H1 (cell line): ENCODE measurements at regions not wholly inside any gene's neighbourhood (a gene's known extent, or its start where the extent isn't known, plus 50 kb on each side); places are given as distances from the start of the nearest gene placed in this dataset.

Experiments used
- E2F6 ChIP-seq: IDR thresholded peaks from 2 replicates; pipeline ENCODE4 v1.6.1; 2012; ENCODE audit warnings: inconsistent platforms

DNA sequence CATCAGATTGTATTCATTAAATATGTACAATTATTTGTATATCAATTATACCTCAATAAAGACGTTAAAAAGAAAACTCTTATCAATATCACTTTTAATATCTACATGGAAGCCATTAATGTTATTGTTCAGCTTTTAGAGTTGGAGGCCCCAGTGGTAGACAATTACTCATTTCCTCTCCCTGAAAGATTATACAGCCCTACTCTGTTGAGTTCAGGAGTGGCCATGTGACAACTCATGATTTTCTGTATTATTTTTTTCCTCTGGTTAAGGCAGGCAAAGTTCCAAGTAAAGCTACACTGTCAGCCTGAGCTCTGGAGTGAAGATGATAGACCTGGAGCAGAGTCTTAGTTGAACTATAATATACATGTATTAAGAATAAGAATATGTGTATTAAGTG lies 247.9 kb upstream of the B3GALT2 start (continued):
- TF ChIP-seq E2F6 = no peak
